CD14-positive monocyte (primary cell): ENCODE measurements at regions not wholly inside any gene's neighbourhood (a gene's known extent, or its start where the extent isn't known, plus 50 kb on each side); places are given as distances from the start of the nearest gene placed in this dataset.

Experiments
- DNase-seq, 3 donors: peaks; one replicate each; pipeline ENCODE4 v3.0.0-alpha.2; 2011 to 2022
- H2AFZ ChIP-seq: 2 replicates; pipeline ENCODE4 v1.6.0; 2012; ENCODE audit warnings: mild to moderate bottlenecking, low read depth, low read length, inconsistent platforms; ENCODE audit not compliant: insufficient read depth, poor library complexity, severe bottlenecking
- H3K27ac ChIP-seq, 2 donors: 1 replicate in 1 of 2; 2 replicates in 1 of 2; pipeline ENCODE4 v1.5.1; 2012 to 2013; ENCODE audit warnings: low read length in 2 of 2, control low read depth in 1 of 2, inconsistent platforms in 1 of 2, low read depth in 1 of 2, mild to moderate bottlenecking in 1 of 2
- H3K27me3 ChIP-seq, 2 donors: one replicate each; pipeline versions ENCODE4 v1.6.0 to v1.6.1; 2011 to 2013; ENCODE audit warnings: low read length in 2 of 2; ENCODE audit not compliant: control insufficient read depth in 2 of 2, insufficient read depth in 2 of 2
- H3K36me3 ChIP-seq, 2 donors: replicated peaks in 1 of 2; 1 replicate in 1 of 2; 2 replicates in 1 of 2; pipeline versions ENCODE4 v1.5.1 to v1.6.1; 2012 to 2013; ENCODE audit warnings: low read length in 2 of 2, control low read depth in 1 of 2, inconsistent platforms in 1 of 2, mild to moderate bottlenecking in 1 of 2; ENCODE audit not compliant: insufficient read depth in 2 of 2, control insufficient read depth in 1 of 2
- H3K4me1 ChIP-seq, 2 donors: 1 replicate in 1 of 2; 2 replicates in 1 of 2; pipeline versions ENCODE4 v1.5.1 to v1.6.1; 2012 to 2013; ENCODE audit warnings: low read length in 2 of 2, control low read depth in 1 of 2, inconsistent platforms in 1 of 2, mild to moderate bottlenecking in 1 of 2, moderate library complexity in 1 of 2; ENCODE audit not compliant: insufficient read depth in 2 of 2, control insufficient read depth in 1 of 2
- H3K4me2 ChIP-seq: replicated peaks from 2 replicates; pipeline ENCODE3; 2012; ENCODE audit warnings: low read length, moderate library complexity, mild to moderate bottlenecking; ENCODE audit not compliant: poor library complexity, severe bottlenecking; ENCODE audit errors: extremely low read depth
- H3K4me3 ChIP-seq, 3 experiments: fragments of 200-600 bp in 1 of 3; sonication (generic) in 1 of 3; replicated peaks in 1 of 3; 1 replicate in 2 of 3; 2 replicates in 1 of 3; pipeline ENCODE4 v1.5.1; 2011 to 2013; ENCODE audit warnings: low read length in 3 of 3, mild to moderate bottlenecking in 3 of 3, control low read depth in 2 of 3, low read depth in 2 of 3, inconsistent platforms in 1 of 3, moderate library complexity in 1 of 3
- H3K79me2 ChIP-seq: 2 replicates; pipeline ENCODE4 v1.6.0; 2012; ENCODE audit warnings: mild to moderate bottlenecking, control low read depth, inconsistent platforms, low read length, moderate library complexity; ENCODE audit not compliant: insufficient read depth
- H3K9ac ChIP-seq: 2 replicates; pipeline ENCODE4 v1.6.0; 2017; ENCODE audit warnings: low read length, mild to moderate bottlenecking; ENCODE audit not compliant: insufficient read depth, poor library complexity, severe bottlenecking
- H3K9me3 ChIP-seq, 2 donors: replicated peaks in 1 of 2; 1 replicate in 1 of 2; 2 replicates in 1 of 2; pipeline versions ENCODE4 v1.5.1 to v1.6.1; 2012 to 2013; ENCODE audit warnings: low read length in 2 of 2, control low read depth in 1 of 2; ENCODE audit not compliant: control insufficient read depth in 1 of 2, insufficient read depth in 1 of 2
- H4K20me1 ChIP-seq: 2 replicates; pipeline ENCODE4 v1.6.0; 2012; ENCODE audit warnings: mild to moderate bottlenecking, low read length, control low read depth, moderate library complexity; ENCODE audit not compliant: insufficient read depth
- H3K27ac Mint-ChIP-seq, 7 donors: one replicate each; pipeline ENCODE4 v1.8.0; 2020; ENCODE audit warnings: mild to moderate bottlenecking in 7 of 7, mixed read lengths in 7 of 7, moderate library complexity in 6 of 7, inconsistent platforms in 2 of 7
- H3K27me3 Mint-ChIP-seq, 3 donors: one replicate each; pipeline ENCODE4 v1.8.0; 2021 to 2022; ENCODE audit warnings: low read depth in 3 of 3, mild to moderate bottlenecking in 3 of 3, mixed read lengths in 3 of 3, moderate library complexity in 3 of 3, inconsistent platforms in 1 of 3
- H3K36me3 Mint-ChIP-seq, 2 donors: one replicate each; pipeline ENCODE4 v1.8.0; 2020; ENCODE audit warnings: mixed read lengths in 2 of 2, inconsistent platforms in 1 of 2, mild to moderate bottlenecking in 1 of 2
- H3K4me1 Mint-ChIP-seq: one replicate; pipeline ENCODE4 v1.8.0; 2020; ENCODE audit warnings: mild to moderate bottlenecking, mixed read lengths
- H3K4me3 Mint-ChIP-seq, 2 donors: one replicate each; pipeline ENCODE4 v1.8.0; 2020; ENCODE audit warnings: mild to moderate bottlenecking in 2 of 2, mixed read lengths in 2 of 2, moderate library complexity in 1 of 2
- H3K9me3 Mint-ChIP-seq, 7 donors: one replicate each; pipeline ENCODE4 v1.8.0; 2020 to 2022; ENCODE audit warnings: mixed read lengths in 7 of 7, mild to moderate bottlenecking in 6 of 7, moderate library complexity in 6 of 7, inconsistent platforms in 2 of 7
- CTCF ChIP-seq: fragments of 200-600 bp; IDR thresholded peaks from one replicate; pipeline ENCODE4 v1.8.0; 2022; ENCODE audit warnings: antibody characterized with exemption, mild to moderate bottlenecking
- WGBS: methylation state at CpG from one replicate; pipeline ENCODE4 v1.1.5; 2013; ENCODE audit warnings: missing lambda C conversion rate; ENCODE audit not compliant: insufficient coverage; 5-methylcytosine and 5-hydroxymethylcytosine counted together
- intact Hi-C, 2 donors: fragments of 100-400 bp; cut with micrococcal nuclease; formaldehyde crosslinking; loops; one replicate each; pipeline versions ENCODE4 v1.15.0 to v1.15.1; 2023

GRCh38 chr17:77274096-77274845 is 133.5 kb downstream of the SEC14L1 start:
- H3K4me3 ChIP-seq: peak overlapping the region in 1 of 3 experiments; percentile 45
- peaks cover 0 to 5% of the 10 kb centered on the region in 2 donors for H3K9me3 ChIP-seq
- peak overlapping the region; percentile 42 for H3K4me2 ChIP-seq
- peaks cover 32 to 36% of the 10 kb centered on the region in 2 donors for H3K4me1 ChIP-seq
- Mint-ChIP-seq H3K36me3 (peaks cover 1 to 3% of the 10 kb centered on the region in 2 donors), H3K27me3 (peaks cover 5 to 8% (median 5%) of the 10 kb centered on the region in 3 donors), H3K27ac (peak overlapping the region; percentile 35 to 90 (median 68)), H3K4me3 (peak overlapping the region; percentile 50 to 75), H3K9me3 (peaks cover 0 to 12% (median 4%) of the 10 kb centered on the region in 7 donors), H3K4me1 (peaks cover 45% of the 10 kb centered on the region)
- H3K27ac ChIP-seq: peak overlapping the region; percentile 50 to 70
- TF ChIP-seq CTCF: no peak
- H4K20me1 ChIP-seq: no peaks in the 10 kb centered on the region
- WGBS: 77% methylated on average over 5 of the region's 17 CpGs
- peak in 1 of 3 donors; percentile 20 for DNase-seq
- H3K9ac ChIP-seq: peak overlapping the region; percentile 16
- no peaks in the 10 kb centered on the region for H3K36me3 ChIP-seq
- H3K79me2 ChIP-seq: no peaks in the 10 kb centered on the region
- H2AFZ ChIP-seq: peak overlapping the region; percentile 61
- H3K27me3 ChIP-seq: peaks cover 0 to under 1% of the 10 kb centered on the region in 2 donors
- intact Hi-C loops: no loop called here

GRCh38 chr17:77279448-77280303 is 138.9 kb downstream of the SEC14L1 start:
- Mint-ChIP-seq H3K4me3 (peak overlapping the region in 1 of 2 donors; percentile 91), H3K9me3 (peaks cover 0 to 12% (median 2%) of the 10 kb centered on the region in 7 donors), H3K36me3 (peaks cover 5 to 9% of the 10 kb centered on the region in 2 donors), H3K27me3 (peaks cover 26 to 42% (median 31%) of the 10 kb centered on the region in 3 donors), H3K27ac (no peak overlapping the region), H3K4me1 (peaks cover 45% of the 10 kb centered on the region)
- peak in 1 of 3 donors; percentile 32 for DNase-seq
- Histone ChIP-seq H3K4me1 (peaks cover 36 to 41% of the 10 kb centered on the region in 2 donors), H3K4me2 (peak overlapping the region; percentile 73), H3K27me3 (peaks cover 10 to 36% of the 10 kb centered on the region in 2 donors), H4K20me1 (no peaks in the 10 kb centered on the region), H3K9me3 (no peaks in the 10 kb centered on the region), H3K27ac (no peak overlapping the region), H3K79me2 (no peaks in the 10 kb centered on the region), H3K4me3 (peak overlapping the region in 1 of 3 experiments; percentile 71), H3K36me3 (no peaks in the 10 kb centered on the region), H3K9ac (no peak overlapping the region), H2AFZ (no peak overlapping the region)
- no peak for TF ChIP-seq CTCF
- 87% methylated on average over 6 of the region's 20 CpGs for WGBS
- intact Hi-C loops: loop anchor here (5.0 kb wide), 1 partner anchor 38 kb away; a partner anchor contains a TSS
